ENCODE measurements at regions not wholly inside any gene's neighbourhood (a gene's known extent, or its start where the extent isn't known, plus 50 kb on each side); places are given as distances from the start of the nearest gene placed in this dataset.

DNA sequence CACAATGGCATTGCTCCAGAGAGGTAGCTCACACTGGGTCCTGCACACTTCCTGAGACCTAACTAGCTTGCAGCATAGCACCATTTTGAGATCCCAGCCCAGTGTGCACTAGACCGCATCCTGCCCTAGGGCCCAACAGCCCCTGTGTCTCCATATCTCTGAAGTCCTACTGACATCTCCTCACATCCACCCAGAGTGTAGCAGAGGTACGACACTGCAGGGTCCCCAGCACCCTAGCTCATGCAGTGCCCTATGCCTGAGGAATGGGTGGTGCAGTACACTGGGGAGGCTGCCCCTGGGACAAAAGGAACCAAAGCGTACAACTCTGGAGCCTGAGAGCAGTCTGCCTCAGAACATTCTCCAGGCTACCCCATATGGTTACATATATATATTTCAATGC lies 111.4 kb upstream of the DEPDC1 start:
- Mint-ChIP-seq H3K27me3 (ENCODE audit: low read depth) (no peaks in the 10 kb centered on the region), H3K36me3 (no peaks in the 10 kb centered on the region), H3K4me1 (no peaks in the 10 kb centered on the region), H3K4me3 (no peak overlapping the region), H3K27ac (no peak overlapping the region), H3K9me3 (peaks cover 29% of the 10 kb centered on the region)
- TF ChIP-seq, protein P1, sequence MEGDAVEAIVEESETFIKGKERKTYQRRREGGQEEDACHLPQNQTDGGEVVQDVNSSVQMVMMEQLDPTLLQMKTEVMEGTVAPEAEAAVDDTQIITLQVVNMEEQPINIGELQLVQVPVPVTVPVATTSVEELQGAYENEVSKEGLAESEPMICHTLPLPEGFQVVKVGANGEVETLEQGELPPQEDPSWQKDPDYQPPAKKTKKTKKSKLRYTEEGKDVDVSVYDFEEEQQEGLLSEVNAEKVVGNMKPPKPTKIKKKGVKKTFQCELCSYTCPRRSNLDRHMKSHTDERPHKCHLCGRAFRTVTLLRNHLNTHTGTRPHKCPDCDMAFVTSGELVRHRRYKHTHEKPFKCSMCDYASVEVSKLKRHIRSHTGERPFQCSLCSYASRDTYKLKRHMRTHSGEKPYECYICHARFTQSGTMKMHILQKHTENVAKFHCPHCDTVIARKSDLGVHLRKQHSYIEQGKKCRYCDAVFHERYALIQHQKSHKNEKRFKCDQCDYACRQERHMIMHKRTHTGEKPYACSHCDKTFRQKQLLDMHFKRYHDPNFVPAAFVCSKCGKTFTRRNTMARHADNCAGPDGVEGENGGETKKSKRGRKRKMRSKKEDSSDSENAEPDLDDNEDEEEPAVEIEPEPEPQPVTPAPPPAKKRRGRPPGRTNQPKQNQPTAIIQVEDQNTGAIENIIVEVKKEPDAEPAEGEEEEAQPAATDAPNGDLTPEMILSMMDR (IDR thresholded peaks at IDR 0.05; ENCODE audit: unreplicated experiment): no peak
- no peak for DNase-seq (ENCODE audit: low spot score in 2 of 2, unreplicated experiment in 2 of 2)

DNA sequence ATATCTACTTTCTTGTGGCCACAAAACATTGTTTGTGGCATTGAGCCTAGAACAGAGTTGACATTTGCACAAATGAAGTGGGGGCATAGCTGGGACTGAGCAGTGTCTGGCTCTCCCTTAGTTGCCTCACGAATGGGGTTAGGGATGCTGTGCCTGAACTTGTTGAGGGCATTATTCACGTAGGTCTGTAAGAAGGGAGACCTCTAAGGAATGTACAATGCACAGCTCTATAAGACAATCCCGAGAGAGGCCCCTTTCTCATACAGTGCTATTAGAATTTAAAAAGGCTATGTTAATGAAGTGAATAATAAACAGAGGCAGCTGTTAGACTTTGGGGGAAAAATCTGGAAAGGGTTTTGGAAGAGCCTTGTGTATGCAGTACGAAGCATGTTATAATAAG lies 118.4 kb upstream of the DEPDC1 start:
- Mint-ChIP-seq H3K4me3 (no peak overlapping the region), H3K27ac (no peak overlapping the region), H3K4me1 (no peaks in the 10 kb centered on the region), H3K9me3 (peaks cover 52% of the 10 kb centered on the region), H3K27me3 (ENCODE audit: low read depth) (no peaks in the 10 kb centered on the region), H3K36me3 (no peaks in the 10 kb centered on the region)
- no peak for DNase-seq (ENCODE audit: low spot score in 2 of 2, unreplicated experiment in 2 of 2)
- TF ChIP-seq, protein P1 (IDR thresholded peaks at IDR 0.05; ENCODE audit: unreplicated experiment): no peak

DNA sequence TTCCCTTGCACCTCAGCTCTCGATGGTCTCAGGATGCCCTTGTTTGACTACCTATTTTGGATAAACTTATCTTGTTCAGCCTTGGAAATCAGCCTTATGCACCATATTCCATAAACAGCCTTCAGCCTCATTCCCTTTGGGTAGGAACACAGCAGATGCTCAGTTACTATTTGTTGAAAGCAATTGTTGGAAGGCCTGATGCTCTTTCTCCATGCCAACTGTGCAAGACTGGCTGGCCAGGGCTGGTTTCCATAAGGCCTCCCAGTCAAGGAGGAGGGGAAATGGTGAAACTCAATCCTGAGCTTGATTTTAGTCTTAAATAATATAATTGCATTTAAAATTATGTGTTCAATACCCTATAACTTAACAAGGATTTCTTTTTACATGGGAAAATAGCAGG lies 121.1 kb upstream of the DEPDC1 start:
- H3K36me3 Mint-ChIP-seq: peaks cover 7% of the 10 kb centered on the region
- H3K4me1 Mint-ChIP-seq: no peaks in the 10 kb centered on the region
- H3K27ac Mint-ChIP-seq: no peak overlapping the region
- no peak overlapping the region for H3K4me3 Mint-ChIP-seq
- TF ChIP-seq, protein P1 (IDR thresholded peaks at IDR 0.05; ENCODE audit: unreplicated experiment): no peak
- H3K27me3 Mint-ChIP-seq (ENCODE audit: low read depth): no peaks in the 10 kb centered on the region
- peaks cover 40% of the 10 kb centered on the region for H3K9me3 Mint-ChIP-seq
- no peak for DNase-seq (ENCODE audit: low spot score in 2 of 2, unreplicated experiment in 2 of 2)

- Mint-ChIP-seq H3K9me3 (peaks cover 40% of the 10 kb centered on the region), H3K36me3 (peaks cover 7% of the 10 kb centered on the region), H3K4me1 (no peaks in the 10 kb centered on the region), H3K27ac (no peak overlapping the region), H3K4me3 (no peak overlapping the region), H3K27me3 (ENCODE audit: low read depth) (no peaks in the 10 kb centered on the region)
- TF ChIP-seq, protein P1 (IDR thresholded peaks at IDR 0.05; ENCODE audit: unreplicated experiment): no peak
- DNase-seq (ENCODE audit: low spot score in 2 of 2, unreplicated experiment in 2 of 2): no peak
These were observed 123.7 kb upstream of the DEPDC1 start for GRCh38 chr1:68620571-68620970.

- H3K36me3 Mint-ChIP-seq: peaks cover 7% of the 10 kb centered on the region
- TF ChIP-seq, protein P1 (IDR thresholded peaks at IDR 0.05; ENCODE audit: unreplicated experiment): no peak
- H3K27me3 Mint-ChIP-seq (ENCODE audit: low read depth): no peaks in the 10 kb centered on the region
- H3K4me1 Mint-ChIP-seq: no peaks in the 10 kb centered on the region
- peaks cover 28% of the 10 kb centered on the region for H3K9me3 Mint-ChIP-seq
- DNase-seq (ENCODE audit: low spot score in 2 of 2, unreplicated experiment in 2 of 2): no peak
- no peak overlapping the region for H3K27ac Mint-ChIP-seq
- H3K4me3 Mint-ChIP-seq: no peak overlapping the region
These were observed 126.8 kb upstream of the DEPDC1 start for GRCh38 chr1:68623700-68624099.

DNA sequence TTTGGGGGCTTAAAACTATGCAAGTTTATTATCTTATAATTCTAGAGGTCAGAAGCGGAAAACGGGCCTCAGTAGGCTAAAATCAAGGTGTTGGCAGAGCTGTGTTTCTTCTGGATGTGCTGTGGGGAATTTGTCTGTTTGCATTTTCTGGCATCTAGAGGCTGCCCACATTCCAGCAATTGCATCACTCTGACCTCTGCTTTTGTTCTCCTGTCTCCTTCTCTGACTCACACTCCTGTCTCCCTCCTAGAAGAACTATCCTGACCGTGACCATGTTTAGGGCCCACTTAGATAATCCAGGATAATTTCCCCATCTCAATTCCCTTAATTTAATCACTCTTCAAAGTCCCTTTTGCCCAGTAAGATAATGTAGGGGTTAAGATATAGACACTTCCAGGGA lies 127.4 kb upstream of the DEPDC1 start:
- no peak overlapping the region for H3K4me3 Mint-ChIP-seq
- no peaks in the 10 kb centered on the region for H3K4me1 Mint-ChIP-seq
- peaks cover 23% of the 10 kb centered on the region for H3K9me3 Mint-ChIP-seq
- DNase-seq (ENCODE audit: low spot score in 2 of 2, unreplicated experiment in 2 of 2): no peak
- peaks cover 7% of the 10 kb centered on the region for H3K36me3 Mint-ChIP-seq
- TF ChIP-seq, protein P1 (IDR thresholded peaks at IDR 0.05; ENCODE audit: unreplicated experiment): no peak
- no peak overlapping the region for H3K27ac Mint-ChIP-seq
- no peaks in the 10 kb centered on the region for H3K27me3 Mint-ChIP-seq (ENCODE audit: low read depth)

Data from mesothelial cell of epicardium (in vitro differentiated cells).